CD4-positive, alpha-beta T cell treated with Interleukin-15 for 1 hour (primary cell): ENCODE measurements at regions not wholly inside any gene's neighbourhood (a gene's known extent, or its start where the extent isn't known, plus 50 kb on each side); places are given as distances from the start of the nearest gene placed in this dataset.

ENCODE experiments used
- DNase-seq: peaks from one replicate; pipeline ENCODE4 v3.0.0-alpha.2; 2020

- no peak for DNase-seq
Observed at GRCh38 chr5:124456249-124456648, 290.2 kb downstream of the ZNF608 start.

DNA sequence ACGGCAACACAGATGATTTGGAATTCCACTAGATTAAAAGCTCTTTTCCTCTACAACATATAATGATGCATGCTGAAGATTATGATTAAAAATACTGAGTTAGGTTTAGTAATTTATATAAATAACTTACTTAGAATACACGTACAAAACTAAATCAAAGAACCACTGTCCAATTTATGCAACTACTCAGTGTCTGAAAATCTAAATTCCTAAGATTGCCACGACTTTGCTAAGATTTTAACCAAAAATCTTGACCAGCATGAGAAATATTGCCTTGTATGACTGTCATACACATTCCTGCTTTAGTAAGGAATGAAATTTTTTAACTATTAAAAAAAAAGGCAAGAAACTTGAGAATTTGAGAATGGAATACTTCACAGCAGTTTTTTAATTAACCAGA lies 292.4 kb downstream of the ZNF608 start:
- no peak for DNase-seq

DNA sequence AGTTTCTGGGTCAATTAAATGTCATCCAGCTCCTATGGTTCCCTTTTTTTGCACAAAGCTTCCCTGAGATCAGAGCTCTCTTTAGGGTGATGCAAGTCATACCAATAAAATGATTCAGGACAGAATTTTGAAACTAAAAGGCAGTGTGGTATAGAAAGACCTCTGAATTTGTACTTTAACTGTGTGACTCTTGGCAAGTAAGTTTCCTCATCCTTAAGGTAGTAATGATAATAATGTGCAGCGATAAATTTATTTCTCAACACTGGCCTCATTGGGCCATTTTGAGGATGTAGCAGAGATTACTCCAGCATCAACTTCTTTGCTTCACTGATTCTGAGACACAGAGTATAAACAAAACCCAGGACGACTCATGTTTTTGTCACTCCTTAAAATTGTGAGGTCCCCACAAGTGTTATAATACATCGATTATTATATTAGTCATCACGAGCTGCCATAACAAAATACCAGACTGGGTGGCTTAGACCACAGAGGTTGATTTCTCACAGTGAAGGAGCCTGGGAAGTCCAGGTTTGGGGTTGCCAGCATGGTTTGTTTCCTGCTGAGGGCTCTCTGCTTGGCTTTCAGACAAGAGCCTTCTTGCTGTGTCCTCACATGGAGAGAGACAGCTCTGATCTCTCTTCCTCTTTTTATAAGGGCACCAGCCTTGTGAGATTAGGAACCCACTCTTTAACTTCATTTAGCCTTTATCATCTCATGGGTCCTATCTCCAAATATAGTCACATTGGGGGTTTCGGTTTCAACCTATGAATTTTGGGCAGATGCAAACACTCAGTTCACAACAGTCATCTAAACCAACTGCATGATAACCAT lies 293.0 kb downstream of the ZNF608 start:
- DNase-seq: no peak

GRCh38 chr5:124452412-124452811 lies 294.0 kb downstream of the ZNF608 start:
- no peak for DNase-seq

- no peak for DNase-seq
Observed at GRCh38 chr5:124451721-124452383, 294.6 kb downstream of the ZNF608 start.

DNA sequence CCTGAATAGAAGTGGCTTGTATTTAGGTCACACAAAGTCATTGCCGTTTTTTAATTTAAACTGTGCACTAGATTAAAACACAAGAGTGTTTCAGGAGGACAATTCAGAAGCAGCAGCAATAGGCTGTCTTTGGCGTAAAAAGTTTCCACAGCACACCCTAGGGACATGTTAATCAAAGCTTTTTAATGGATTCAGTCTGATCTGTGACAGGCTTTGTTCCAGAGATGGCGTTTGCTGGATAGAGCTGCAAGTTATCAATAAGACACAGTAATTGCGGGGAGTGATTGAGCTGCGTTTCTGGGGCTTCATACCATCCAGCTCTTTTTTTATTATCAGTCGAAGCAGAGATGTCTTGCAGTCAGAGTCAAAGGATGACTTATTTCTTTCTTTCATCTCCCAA lies 300.3 kb downstream of the ZNF608 start:
- DNase-seq: no peak

GRCh38 chr5:124445070-124445619 lies 301.3 kb downstream of the ZNF608 start:
- no peak for DNase-seq

DNA sequence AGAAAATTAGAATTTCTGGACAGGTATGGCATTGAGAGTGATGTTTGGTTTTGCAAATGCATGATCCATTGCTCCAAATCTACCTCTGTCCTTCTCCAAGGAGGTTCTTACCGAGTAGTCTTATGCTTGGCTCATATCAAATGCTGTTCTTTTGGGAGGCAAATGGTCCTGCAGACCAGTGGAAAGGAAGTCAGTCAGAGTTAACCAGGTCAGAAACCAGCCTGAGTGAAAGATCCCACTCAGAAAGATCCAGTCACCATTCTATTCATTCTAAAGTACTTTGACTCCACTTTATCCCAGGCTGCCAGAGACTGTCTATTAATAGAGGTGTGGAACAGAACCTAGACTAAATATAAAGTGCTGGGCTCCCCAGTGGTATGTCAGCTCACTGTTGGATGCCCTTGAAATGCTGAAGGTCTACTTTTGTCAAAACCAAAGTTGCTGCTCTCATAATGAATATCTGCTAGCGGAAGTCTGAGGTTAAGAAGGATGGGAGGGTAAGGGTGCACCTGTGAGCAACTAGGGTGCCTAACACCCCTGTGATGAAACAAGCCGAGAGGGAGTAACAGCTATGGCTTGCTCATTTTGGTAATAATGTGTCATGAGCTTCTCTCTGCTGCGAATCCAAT lies 302.2 kb downstream of the ZNF608 start:
- DNase-seq: no peak

GRCh38 chr5:124440471-124440870 lies 306.0 kb downstream of the ZNF608 start:
- no peak for DNase-seq

- DNase-seq: no peak
Observed at GRCh38 chr5:124439609-124440008, 306.8 kb downstream of the ZNF608 start.

- DNase-seq: no peak
Observed at GRCh38 chr5:124438903-124439281, 307.5 kb downstream of the ZNF608 start.

DNA sequence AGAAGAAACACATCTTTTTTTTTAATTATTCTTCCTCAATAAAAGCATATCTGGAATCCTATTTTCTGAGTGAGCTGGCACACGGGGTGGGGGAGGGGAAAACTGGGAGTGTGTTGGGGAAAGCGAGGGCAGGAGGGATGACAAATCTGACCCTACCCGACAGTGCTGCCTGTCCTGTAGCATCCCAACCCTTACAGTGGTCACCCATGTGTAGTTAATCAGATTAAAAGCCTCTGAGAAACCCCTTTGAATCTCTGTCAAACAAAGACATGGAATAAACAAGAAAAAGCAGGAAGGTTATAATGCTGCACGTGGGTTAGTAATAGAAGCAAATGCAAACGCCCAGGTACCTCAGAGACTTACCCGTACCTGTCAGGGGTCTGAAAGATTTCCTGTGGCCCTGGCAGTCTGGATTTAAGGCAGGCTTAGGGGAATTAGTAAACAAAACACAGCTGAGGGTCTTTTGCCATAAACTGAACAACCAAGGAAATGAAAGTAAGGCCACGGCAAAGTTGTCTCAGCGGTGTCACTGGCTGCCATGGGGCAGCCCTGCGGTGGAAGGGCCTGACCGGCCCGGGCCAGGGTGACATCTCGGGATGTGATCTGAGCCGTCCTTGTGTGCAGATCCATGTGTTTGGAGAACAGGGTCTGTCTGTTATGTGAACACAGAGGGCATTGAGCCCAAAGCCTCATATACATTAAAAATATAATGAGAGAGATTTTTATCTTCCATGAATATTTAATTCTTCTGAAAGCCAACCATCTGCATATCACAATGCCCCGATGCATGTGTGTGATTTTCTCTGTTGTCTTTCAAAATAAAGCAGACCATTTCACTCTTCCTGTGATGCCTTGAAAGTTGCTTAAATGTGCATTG lies 308.2 kb downstream of the ZNF608 start:
- no peak for DNase-seq

DNA sequence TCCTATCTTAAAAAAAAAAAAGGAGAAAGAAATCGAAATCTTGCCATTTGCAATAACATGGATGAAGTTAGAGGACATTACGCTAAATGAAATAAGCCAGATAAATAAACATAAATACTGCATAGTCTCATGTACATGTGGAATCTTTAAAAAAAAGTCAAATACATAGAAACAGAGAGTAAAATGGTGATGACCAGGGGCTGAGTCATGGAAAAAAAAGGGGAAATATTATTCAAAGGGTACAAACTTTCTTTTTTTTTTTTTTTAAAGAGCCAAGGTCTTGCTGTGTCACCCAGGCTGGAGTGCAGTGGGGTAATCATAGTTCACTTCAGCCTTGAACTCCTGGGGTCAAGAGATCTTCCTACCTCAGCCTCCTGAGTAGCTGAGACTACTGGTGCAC lies 310.1 kb downstream of the ZNF608 start:
- no peak for DNase-seq

DNA sequence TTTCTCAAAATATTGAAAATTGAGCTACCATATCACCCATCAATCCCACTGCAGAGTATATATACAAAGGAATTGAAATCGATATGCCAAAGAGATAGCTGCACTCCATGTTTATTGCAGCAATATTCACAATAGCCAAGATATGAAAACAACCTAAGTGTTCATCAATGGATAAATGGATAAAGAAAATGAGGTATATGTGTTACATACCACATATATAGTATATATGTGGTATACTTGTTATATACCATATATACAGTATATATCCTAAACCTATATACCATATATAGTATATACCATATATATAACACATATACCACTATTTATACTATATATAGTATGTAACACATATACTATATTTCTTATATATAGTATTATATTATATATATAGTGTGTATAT lies 313.3 kb downstream of the ZNF608 start:
- DNase-seq: no peak

GRCh38 chr5:124421584-124421983 lies 324.9 kb downstream of the ZNF608 start:
- no peak for DNase-seq

DNA sequence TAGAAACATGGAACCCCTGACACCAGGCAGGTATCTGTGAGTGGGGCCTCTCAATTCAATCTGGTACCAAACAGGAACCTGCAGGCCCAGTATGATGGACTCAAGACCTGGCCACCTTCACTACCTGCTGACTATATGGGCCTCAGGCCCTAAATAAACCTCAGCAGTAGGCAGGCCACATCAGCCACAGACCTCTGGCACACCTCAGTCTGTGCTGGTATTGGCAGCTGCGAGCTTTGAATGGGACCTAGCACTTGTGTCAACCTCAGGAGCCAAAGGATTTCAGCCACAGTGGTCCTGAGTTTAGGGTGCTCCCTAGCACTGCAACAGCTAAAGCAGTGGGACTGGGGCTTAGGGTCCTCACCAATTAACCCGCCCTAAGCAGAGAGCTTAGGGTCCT lies 325.5 kb downstream of the ZNF608 start:
- DNase-seq: no peak

DNA sequence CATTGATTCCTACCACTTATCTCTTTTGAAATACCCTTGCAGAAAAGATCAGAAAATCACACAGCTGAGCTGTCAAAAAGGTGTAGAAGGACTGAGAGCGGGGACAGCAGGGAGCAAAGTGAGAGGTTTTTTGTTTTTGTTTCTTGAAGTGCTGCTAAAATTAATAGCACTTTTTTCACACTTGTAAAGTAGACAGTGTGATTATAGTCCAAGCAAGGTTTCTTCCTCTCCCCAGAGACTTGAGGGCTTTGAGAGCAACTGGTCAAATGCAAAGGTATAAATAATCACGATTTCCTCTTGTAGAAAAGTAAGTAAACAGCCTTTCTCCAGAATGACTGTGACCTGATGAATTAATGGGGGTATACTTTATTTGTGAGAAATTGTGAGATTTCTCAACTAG lies 326.9 kb downstream of the ZNF608 start:
- DNase-seq: no peak

DNA sequence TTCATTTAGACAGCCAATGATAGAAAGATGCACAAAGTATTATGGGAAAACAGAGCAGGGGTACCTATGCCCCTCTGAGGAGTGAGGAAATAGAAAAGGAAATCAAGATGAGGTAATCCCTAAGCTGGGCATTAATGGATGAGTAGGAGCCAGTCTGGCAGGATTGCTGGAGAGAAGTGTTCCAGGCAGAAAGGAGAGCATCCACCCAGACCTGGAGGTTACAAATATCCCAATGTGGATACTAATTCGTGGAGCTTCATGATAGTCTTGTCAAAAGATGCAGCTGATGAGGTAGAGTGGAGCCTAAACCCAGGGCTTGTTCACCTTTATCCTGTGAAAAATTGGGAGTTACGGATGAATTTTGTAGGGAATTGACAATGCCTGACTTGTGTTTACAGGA lies 328.0 kb downstream of the ZNF608 start:
- no peak for DNase-seq

DNA sequence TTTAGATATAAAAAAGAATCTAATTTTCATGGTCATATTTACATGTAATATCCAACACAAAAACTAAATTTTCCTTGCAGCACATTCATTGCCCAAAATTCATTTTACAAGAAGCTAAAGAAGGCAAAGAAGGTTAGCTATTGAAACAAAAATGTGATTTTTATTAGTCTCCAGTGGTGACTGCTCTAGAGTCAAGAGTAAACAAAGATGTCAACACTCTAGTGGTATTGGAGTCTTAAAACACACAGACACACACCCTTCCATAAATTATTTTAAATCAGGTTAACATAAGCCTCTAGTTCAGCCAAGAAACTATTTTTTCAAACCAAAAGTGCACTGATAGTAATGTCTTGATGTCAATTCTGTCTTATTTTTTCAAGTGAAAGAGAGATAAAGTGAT lies 329.2 kb downstream of the ZNF608 start:
- DNase-seq: no peak

DNA sequence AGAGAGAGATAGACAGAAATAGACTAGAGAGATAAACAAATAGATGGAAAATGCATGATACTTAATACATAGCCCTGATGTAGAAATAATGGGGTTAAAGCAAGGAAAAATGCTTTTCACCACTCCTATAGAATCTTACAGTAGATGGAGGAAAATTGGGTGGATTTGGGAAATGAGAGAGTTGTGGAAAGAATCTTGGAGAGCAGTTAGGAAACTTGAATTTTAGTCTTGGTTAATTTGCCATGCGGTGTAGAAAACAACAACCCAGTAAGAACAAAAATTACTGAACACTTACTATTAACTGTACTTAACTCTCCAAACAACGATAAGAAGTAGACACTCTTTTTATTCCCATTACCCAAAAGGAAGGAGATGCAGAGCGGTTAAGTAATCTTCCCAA lies 329.8 kb downstream of the ZNF608 start:
- DNase-seq: no peak

- no peak for DNase-seq
Observed at GRCh38 chr5:124414973-124415372, 331.5 kb downstream of the ZNF608 start.

DNA sequence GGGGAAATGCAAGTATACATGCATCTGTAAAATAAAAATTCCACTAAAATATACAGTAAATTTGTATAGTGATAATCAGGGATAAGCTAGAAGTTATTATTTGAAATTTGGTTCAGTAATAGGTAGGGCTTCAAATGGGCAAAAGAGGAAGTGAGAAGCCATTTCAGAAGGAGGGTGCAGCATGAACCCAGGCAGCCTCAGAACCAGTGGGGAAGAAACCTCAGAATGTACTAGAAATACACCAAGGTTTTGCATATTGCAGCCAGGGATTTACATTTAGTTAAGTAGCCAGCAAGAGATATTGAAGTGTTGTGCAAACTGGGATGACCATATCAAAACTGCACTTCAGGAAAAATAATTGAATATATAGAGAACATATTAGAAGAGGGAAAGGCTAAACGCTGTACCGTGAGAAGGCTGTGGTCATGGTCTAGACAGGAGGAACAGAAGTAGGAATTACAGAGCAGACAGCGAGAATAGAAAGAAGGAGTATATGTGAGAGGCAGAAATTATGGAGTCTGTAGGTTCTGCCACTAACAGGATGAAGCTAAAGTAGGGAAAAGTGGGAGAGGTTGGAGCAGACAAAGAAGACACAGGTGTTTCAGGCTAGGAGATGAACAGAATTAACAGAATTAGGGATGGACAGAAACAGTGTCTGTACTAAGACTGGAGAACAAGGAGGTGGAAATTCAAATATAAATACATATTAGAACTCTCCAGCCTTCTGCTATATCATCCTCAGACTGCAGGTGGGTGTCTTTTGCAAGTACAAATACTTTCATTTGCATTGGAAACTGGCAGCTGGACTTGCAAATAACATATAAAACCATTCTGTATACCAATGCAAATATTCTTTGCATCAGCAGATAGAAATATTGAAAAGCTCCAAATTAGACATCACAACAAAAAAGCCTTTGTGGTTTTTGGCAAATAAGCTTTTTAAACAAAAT lies 335.6 kb downstream of the ZNF608 start:
- no peak for DNase-seq
